ENCODE measurements at regions not wholly inside any gene's neighbourhood (a gene's known extent, or its start where the extent isn't known, plus 50 kb on each side); places are given as distances from the start of the nearest gene placed in this dataset.

- no peak overlapping the region for H3K27ac ChIP-seq
- no peak for DNase-seq (ENCODE audit: low read depth, low spot score)
Observed at GRCh38 chr9:108016446-108016845, 526.9 kb upstream of the KLF4 start.

GRCh38 chr9:108015690-108016089, 526.1 kb upstream of the KLF4 start:
- no peak for DNase-seq (ENCODE audit: low read depth, low spot score)
- no peak overlapping the region for H3K27ac ChIP-seq

GRCh38 chr9:108014353-108014752, 524.8 kb upstream of the KLF4 start:
- no peak overlapping the region for H3K27ac ChIP-seq
- no peak for DNase-seq (ENCODE audit: low read depth, low spot score)

GRCh38 chr9:108012886-108013665, 523.5 kb upstream of the KLF4 start:
- no peak overlapping the region for H3K27ac ChIP-seq
- DNase-seq (ENCODE audit: low read depth, low spot score): no peak

- H3K27ac ChIP-seq: no peak overlapping the region
Observed at GRCh38 chr9:108012405-108012804, 522.8 kb upstream of the KLF4 start.

GRCh38 chr9:108003526-108003925, 514.0 kb upstream of the KLF4 start:
- no peak overlapping the region for H3K27ac ChIP-seq
- DNase-seq (ENCODE audit: low read depth, low spot score): no peak

More at GRCh38 chr9:108012405-108012804, 522.8 kb upstream of the KLF4 start:
- no peak for DNase-seq (ENCODE audit: low read depth, low spot score)

GRCh38 chr9:108002371-108002956, 512.9 kb upstream of the KLF4 start:
- no peak for DNase-seq (ENCODE audit: low read depth, low spot score)
- H3K27ac ChIP-seq: no peak overlapping the region

GRCh38 chr9:108001237-108001636, 511.7 kb upstream of the KLF4 start:
- H3K27ac ChIP-seq: peak overlapping the region; percentile 82
- no peak for DNase-seq (ENCODE audit: low read depth, low spot score)

GRCh38 chr9:107999890-108000289, 510.3 kb upstream of the KLF4 start:
- peak; percentile 61 for DNase-seq (ENCODE audit: low read depth, low spot score)
- peak overlapping the region; percentile 82 for H3K27ac ChIP-seq

- H3K27ac ChIP-seq: peak overlapping the region; percentile 82
- DNase-seq (ENCODE audit: low read depth, low spot score): no peak
Observed at GRCh38 chr9:107999011-107999410, 509.4 kb upstream of the KLF4 start.

- H3K27ac ChIP-seq: no peak overlapping the region
- no peak for DNase-seq (ENCODE audit: low read depth, low spot score)
Observed at GRCh38 chr9:107994648-107995047, 505.1 kb upstream of the KLF4 start.

- no peak for DNase-seq (ENCODE audit: low read depth, low spot score)
- H3K27ac ChIP-seq: no peak overlapping the region
Observed at GRCh38 chr9:107992271-107992670, 502.7 kb upstream of the KLF4 start.

GRCh38 chr9:107991581-107991980, 502.0 kb upstream of the KLF4 start:
- DNase-seq (ENCODE audit: low read depth, low spot score): no peak
- H3K27ac ChIP-seq: no peak overlapping the region

GRCh38 chr9:107989544-107989943, 500.0 kb upstream of the KLF4 start:
- no peak overlapping the region for H3K27ac ChIP-seq
- no peak for DNase-seq (ENCODE audit: low read depth, low spot score)

- no peak overlapping the region for H3K27ac ChIP-seq
- DNase-seq (ENCODE audit: low read depth, low spot score): no peak
Observed at GRCh38 chr9:107989099-107989498, 499.5 kb upstream of the KLF4 start.

- DNase-seq (ENCODE audit: low read depth, low spot score): no peak
Observed at GRCh38 chr9:107984956-107985355, 495.4 kb upstream of the KLF4 start.

GRCh38 chr9:107983762-107984161, 494.2 kb upstream of the KLF4 start:
- no peak for DNase-seq (ENCODE audit: low read depth, low spot score)
- H3K27ac ChIP-seq: peak overlapping the region; percentile 43

More at GRCh38 chr9:107984956-107985355, 495.4 kb upstream of the KLF4 start:
- H3K27ac ChIP-seq: no peak overlapping the region

- H3K27ac ChIP-seq: peak overlapping the region; percentile 43
- peak; percentile 6 for DNase-seq (ENCODE audit: low read depth, low spot score)
Observed at GRCh38 chr9:107983181-107983603, 493.6 kb upstream of the KLF4 start.

GRCh38 chr9:107982745-107983144, 493.2 kb upstream of the KLF4 start:
- DNase-seq (ENCODE audit: low read depth, low spot score): no peak

GRCh38 chr9:107982001-107982400, 492.4 kb upstream of the KLF4 start:
- H3K27ac ChIP-seq: no peak overlapping the region
- no peak for DNase-seq (ENCODE audit: low read depth, low spot score)

More at GRCh38 chr9:107982745-107983144, 493.2 kb upstream of the KLF4 start:
- H3K27ac ChIP-seq: peak overlapping the region; percentile 43

GRCh38 chr9:107980984-107981383, 491.4 kb upstream of the KLF4 start:
- H3K27ac ChIP-seq: no peak overlapping the region
- no peak for DNase-seq (ENCODE audit: low read depth, low spot score)

- H3K27ac ChIP-seq: no peak overlapping the region
- DNase-seq (ENCODE audit: low read depth, low spot score): no peak
Observed at GRCh38 chr9:107976767-107977166, 487.2 kb upstream of the KLF4 start.

Data from epithelial cell of prostate (primary cell).